Ishikawa (cell line): ENCODE measurements at regions not wholly inside any gene's neighbourhood (a gene's known extent, or its start where the extent isn't known, plus 50 kb on each side); places are given as distances from the start of the nearest gene placed in this dataset.

Source experiments
- CEBPB ChIP-seq: IDR thresholded peaks from 2 replicates; pipeline ENCODE4 v1.6.1; 2012
- CREB1 ChIP-seq: IDR thresholded peaks from 2 replicates; pipeline ENCODE4 v1.6.1; 2012; ENCODE audit warnings: low read depth
- EGR1 ChIP-seq: IDR thresholded peaks from 2 replicates; pipeline ENCODE4 v1.6.1; 2012
- EP300 ChIP-seq: IDR thresholded peaks from 2 replicates; pipeline ENCODE4 v1.6.1; 2012; ENCODE audit warnings: borderline replicate concordance
- FOXM1 ChIP-seq: IDR thresholded peaks from 2 replicates; pipeline ENCODE4 v1.6.1; 2012; ENCODE audit warnings: low read depth, borderline replicate concordance
- MAX ChIP-seq: IDR thresholded peaks from 2 replicates; pipeline ENCODE4 v1.6.1; 2012
- NFIC ChIP-seq: IDR thresholded peaks from 2 replicates; pipeline ENCODE4 v1.6.1; 2012
- RAD21 ChIP-seq: IDR thresholded peaks from 2 replicates; pipeline ENCODE4 v1.6.1; 2012; ENCODE audit warnings: low read depth
- REST ChIP-seq: IDR thresholded peaks from 2 replicates; pipeline ENCODE4 v1.6.1; 2012; ENCODE audit warnings: low read depth, mild to moderate bottlenecking
- TAF1 ChIP-seq: IDR thresholded peaks from 2 replicates; pipeline ENCODE4 v1.6.1; 2012; ENCODE audit warnings: low read depth, mild to moderate bottlenecking
- TCF12 ChIP-seq: IDR thresholded peaks from 2 replicates; pipeline ENCODE4 v1.6.1; 2012; ENCODE audit warnings: low read depth
- TEAD4 ChIP-seq: IDR thresholded peaks from 2 replicates; pipeline ENCODE4 v1.6.1; 2012
- USF1 ChIP-seq: IDR thresholded peaks from 2 replicates; pipeline ENCODE4 v1.6.1; 2012
- YY1 ChIP-seq: IDR thresholded peaks from 2 replicates; pipeline ENCODE4 v1.6.1; 2012; ENCODE audit warnings: low read depth
- ZBTB7A ChIP-seq: IDR thresholded peaks from 2 replicates; pipeline ENCODE4 v1.6.1; 2012; ENCODE audit warnings: low read depth

- no peak for TF ChIP-seq CEBPB
- TF ChIP-seq FOXM1, result no peak
- no peak for TF ChIP-seq USF1
- no peak for TF ChIP-seq TAF1
- no peak for TF ChIP-seq TCF12
- no peak for TF ChIP-seq REST
- TF ChIP-seq TEAD4, result no peak
- no peak for TF ChIP-seq CREB1
- TF ChIP-seq YY1, result no peak
- TF ChIP-seq MAX, result no peak
- TF ChIP-seq EGR1, result no peak
- TF ChIP-seq NFIC, result no peak
- TF ChIP-seq EP300, result no peak
- TF ChIP-seq RAD21, result no peak
- no peak for TF ChIP-seq ZBTB7A
These were observed 94.8 kb upstream of the APC start for GRCh38 chr5:112642885-112643284.

GRCh38 chr5:112643339-112643971 is 94.2 kb upstream of the APC start:
- no peak for TF ChIP-seq EGR1
- TF ChIP-seq TCF12, result no peak
- no peak for TF ChIP-seq TEAD4
- no peak for TF ChIP-seq RAD21
- TF ChIP-seq EP300, result no peak
- no peak for TF ChIP-seq USF1
- TF ChIP-seq CREB1, result no peak
- no peak for TF ChIP-seq ZBTB7A
- no peak for TF ChIP-seq FOXM1
- TF ChIP-seq NFIC, result no peak
- TF ChIP-seq REST, result no peak
- TF ChIP-seq MAX, result no peak
- TF ChIP-seq YY1, result no peak
- TF ChIP-seq CEBPB, result no peak
- TF ChIP-seq TAF1, result no peak

GRCh38 chr5:112646139-112646936 is 91.3 kb upstream of the APC start:
- TF ChIP-seq TEAD4, result no peak
- no peak for TF ChIP-seq CEBPB
- no peak for TF ChIP-seq EP300
- no peak for TF ChIP-seq MAX
- TF ChIP-seq REST, result no peak
- no peak for TF ChIP-seq YY1
- TF ChIP-seq USF1, result no peak
- TF ChIP-seq NFIC, result no peak
- no peak for TF ChIP-seq FOXM1
- TF ChIP-seq ZBTB7A, result no peak
- TF ChIP-seq EGR1, result no peak
- no peak for TF ChIP-seq TCF12
- TF ChIP-seq CREB1, result no peak
- TF ChIP-seq TAF1, result no peak
- no peak for TF ChIP-seq RAD21
